H1 (cell line): ENCODE measurements at regions not wholly inside any gene's neighbourhood (a gene's known extent, or its start where the extent isn't known, plus 50 kb on each side); places are given as distances from the start of the nearest gene placed in this dataset.

Experiments used
- HDAC6 ChIP-seq: IDR thresholded peaks from one replicate; pipeline ENCODE4 v1.7.1; 2012; ENCODE audit warnings: low read depth, mild to moderate bottlenecking, inconsistent platforms, low read length, moderate library complexity
- POLR2A ChIP-seq, 2 experiments: IDR thresholded peaks; 1 replicate in 1 of 2; 2 replicates in 1 of 2; pipeline ENCODE4 v1.6.1; 2011; ENCODE audit warnings: low read depth in 2 of 2, low read length in 2 of 2, mild to moderate bottlenecking in 2 of 2; ENCODE audit errors: control extremely low read depth in 1 of 2
- SP1 ChIP-seq: IDR thresholded peaks from 2 replicates; pipeline ENCODE4 v1.6.1; 2011; ENCODE audit warnings: low read depth, low read length
- TAF1 ChIP-seq: IDR thresholded peaks from 2 replicates; pipeline ENCODE4 v1.6.1; 2011; ENCODE audit warnings: mild to moderate bottlenecking, low read depth, low read length

GRCh38 chr4:104128031-104128849 lies 366.5 kb downstream of the CXXC4 start:
- no peak for TF ChIP-seq TAF1
- no peak for TF ChIP-seq SP1
- TF ChIP-seq POLR2A (IDR thresholded peaks at IDR 0.05; ENCODE audit: control extremely low read depth in 1 of 2, low read depth in 2 of 2, low read length in 2 of 2), result no peak
- TF ChIP-seq HDAC6, result no peak
